ENCODE measurements at regions not wholly inside any gene's neighbourhood (a gene's known extent, or its start where the extent isn't known, plus 50 kb on each side); places are given as distances from the start of the nearest gene placed in this dataset.

DNA sequence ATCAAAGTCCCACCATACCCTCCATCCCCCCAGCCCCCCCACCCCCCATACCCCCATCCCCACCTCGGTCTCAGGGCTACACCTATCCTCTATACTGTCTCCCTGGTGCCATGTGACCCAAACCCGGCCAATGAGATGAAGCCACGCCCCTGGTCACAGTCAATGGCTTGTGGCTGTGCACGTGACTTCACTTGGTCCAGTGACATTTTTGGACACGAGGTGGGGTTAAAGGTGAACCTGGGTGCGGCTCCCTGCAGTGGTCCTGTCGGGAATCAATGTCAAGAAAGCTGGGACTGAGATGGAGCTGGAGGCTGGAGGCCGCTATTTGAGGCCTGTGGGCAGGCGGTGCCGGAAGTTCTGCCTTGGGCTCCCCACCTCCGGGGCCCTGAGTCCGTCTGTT lies 100.7 kb upstream of the MAP1LC3B2 start:
- Histone ChIP-seq H3K23me2 (ENCODE audit: insufficient read length, low read depth, low read length, poor library complexity, severe bottlenecking) (no peaks in the 10 kb centered on the region), H4K5ac (ENCODE audit: insufficient read length, low read depth, low read length) (no peak overlapping the region), H3K56ac (ENCODE audit: insufficient read length, low read depth, low read length) (no peak overlapping the region), H2BK15ac (ENCODE audit: low read depth, low read length) (no peak overlapping the region), H3T11ph (ENCODE audit: low read length) (no peak overlapping the region), H2BK5ac (ENCODE audit: insufficient read length, low read length) (no peak overlapping the region), H3K79me2 (ENCODE audit: insufficient read depth, low read length) (no peaks in the 10 kb centered on the region), H2BK20ac (ENCODE audit: low read depth, low read length, poor library complexity, severe bottlenecking) (no peak overlapping the region), H3K4me1 (ENCODE audit: insufficient read depth, low read length) (no peaks in the 10 kb centered on the region; the same call in 1 of the 2 replicates), H2BK120ac (ENCODE audit: low read depth, low read length, poor library complexity, severe bottlenecking) (no peak overlapping the region), H3K23ac (ENCODE audit: insufficient read length, low read depth, low read length) (no peak overlapping the region), H3K14ac (ENCODE audit: insufficient read depth, low read length) (0 out of 2 replicates have a peak overlapping the region, but pooled peaks have one; percentile 9), H4K20me1 (ENCODE audit: control insufficient read depth, insufficient read depth, insufficient read length) (no peaks in the 10 kb centered on the region), H3K79me1 (ENCODE audit: insufficient read depth, low read depth, low read length, poor library complexity, severe bottlenecking) (no peaks in the 10 kb centered on the region), H3K18ac (ENCODE audit: insufficient read length, low read depth, low read length) (no peak overlapping the region), H3K4me2 (ENCODE audit: insufficient read depth, insufficient read length, low read length) (no peak overlapping the region), H4K8ac (replicated peaks; ENCODE audit: insufficient read length, low read depth, low read length) (no peak overlapping the region), H3K27me3 (ENCODE audit: insufficient read depth, low read length) (no peaks in the 10 kb centered on the region), H2BK12ac (ENCODE audit: insufficient read length, low read depth, low read length) (no peak overlapping the region), H3K4ac (ENCODE audit: low read depth, low read length) (no peak overlapping the region), H3K27ac (ENCODE audit: insufficient read length, low read depth, low read length) (no peak overlapping the region), H3K9me3 (ENCODE audit: control insufficient read depth, low read depth, low read length) (no peaks in the 10 kb centered on the region), H2AK5ac (ENCODE audit: insufficient read length, low read length) (no peak overlapping the region), H2AFZ (ENCODE audit: low read length) (no peak overlapping the region), H4K91ac (ENCODE audit: insufficient read length, low read depth, low read length) (no peak overlapping the region), H3K9ac (ENCODE audit: extremely low read depth, insufficient read length, low read length) (no peak overlapping the region)
- no peak for DNase-seq
- Mint-ChIP-seq H3K9me3 (no peaks in the 10 kb centered on the region), H3K4me1 (peaks cover 20 to 39% of the 10 kb centered on the region in 2 experiments), H3K4me3 (no peak overlapping the region), H3K27ac (no peak overlapping the region), H3K27me3 (ENCODE audit: low read depth) (no peaks in the 10 kb centered on the region; the same call in 1 of the 2 replicates), H3K36me3 (ENCODE audit: insufficient read depth in 1 of 3, low read depth in 3 of 3) (no peaks in the 10 kb centered on the region)
- WGBS (ENCODE audit: extremely low coverage, insufficient read length, low lambda C conversion rate), result no CpG with 5 or more reads among the region's 12 CpGs
- no peak for TF ChIP-seq CTCF (conservative IDR thresholded peaks at IDR 0.05)
